Activated CD4-positive, alpha-beta T cell treated with anti-CD3 and anti-CD28 coated beads, Interleukin-2, amount 50 U/mL, for 1 hour (primary cell): ENCODE measurements at regions not wholly inside any gene's neighbourhood (a gene's known extent, or its start where the extent isn't known, plus 50 kb on each side); places are given as distances from the start of the nearest gene placed in this dataset.

Experiments
- DNase-seq: peaks from one replicate; pipeline ENCODE4 v3.0.0-alpha.2; 2020

GRCh38 chr12:90020436-90020835 lies 311.8 kb upstream of the ATP2B1 start:
- no peak for DNase-seq

DNA sequence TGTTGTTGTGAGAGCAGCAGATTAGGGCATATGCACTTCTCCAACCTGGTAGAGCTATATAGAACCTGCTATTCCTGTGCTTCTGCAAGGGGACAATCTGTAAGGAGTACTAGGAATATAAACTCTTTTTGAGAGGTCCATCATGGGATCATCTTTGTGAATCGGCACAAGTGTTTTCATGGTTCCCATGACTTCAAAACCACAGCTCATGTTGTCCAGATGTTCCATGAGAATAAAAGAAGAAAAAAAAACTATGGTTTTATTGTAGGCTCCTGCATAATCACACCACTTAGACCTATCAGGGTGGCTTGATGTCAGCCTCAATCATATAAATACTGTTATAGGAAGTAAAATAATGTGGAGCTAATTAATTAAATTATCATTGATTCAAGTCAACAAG lies 311.4 kb upstream of the ATP2B1 start:
- DNase-seq, result no peak

DNA sequence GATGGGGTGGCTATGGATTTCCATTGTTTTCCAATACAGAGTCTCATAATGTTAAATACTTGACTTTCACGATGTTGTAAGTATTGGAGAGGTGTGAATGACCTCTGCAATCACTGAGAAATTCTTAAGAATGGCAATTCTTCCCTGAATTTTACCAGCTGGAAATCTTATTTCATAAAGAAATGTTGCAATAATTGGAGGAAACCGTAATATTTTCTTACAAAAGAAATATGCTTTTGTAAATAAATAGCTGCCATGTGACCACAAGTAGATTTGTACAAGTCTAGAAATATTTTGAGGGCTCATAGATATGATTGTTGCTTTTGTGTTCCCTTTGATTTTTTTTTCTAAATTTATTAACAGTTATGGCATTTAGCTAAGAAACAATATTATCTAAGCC lies 308.7 kb upstream of the ATP2B1 start:
- no peak for DNase-seq

GRCh38 chr12:90015228-90015627 lies 306.6 kb upstream of the ATP2B1 start:
- DNase-seq, result no peak

DNA sequence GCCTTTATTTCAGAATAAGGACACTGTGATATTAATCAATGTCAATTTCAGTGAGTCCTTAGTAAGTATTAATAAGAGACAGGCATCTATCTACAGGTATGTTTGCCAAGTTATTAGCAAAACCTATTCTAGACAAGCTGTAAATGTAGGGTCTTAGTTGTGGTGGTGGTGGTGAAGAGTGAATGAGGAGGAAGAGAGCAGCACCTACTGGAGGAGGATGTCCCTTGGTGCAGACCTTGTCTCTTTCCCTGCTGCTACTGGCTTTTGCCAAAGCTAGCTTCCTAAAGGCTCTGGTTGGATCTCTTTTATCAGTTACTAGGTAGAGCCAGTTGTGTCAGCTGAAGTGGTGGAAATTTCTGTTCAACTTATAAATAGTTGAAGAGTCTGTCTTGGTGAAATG lies 304.8 kb upstream of the ATP2B1 start:
- no peak for DNase-seq

GRCh38 chr12:90010089-90010488 lies 301.5 kb upstream of the ATP2B1 start:
- no peak for DNase-seq

GRCh38 chr12:90008277-90008676 lies 299.6 kb upstream of the ATP2B1 start:
- no peak for DNase-seq

DNA sequence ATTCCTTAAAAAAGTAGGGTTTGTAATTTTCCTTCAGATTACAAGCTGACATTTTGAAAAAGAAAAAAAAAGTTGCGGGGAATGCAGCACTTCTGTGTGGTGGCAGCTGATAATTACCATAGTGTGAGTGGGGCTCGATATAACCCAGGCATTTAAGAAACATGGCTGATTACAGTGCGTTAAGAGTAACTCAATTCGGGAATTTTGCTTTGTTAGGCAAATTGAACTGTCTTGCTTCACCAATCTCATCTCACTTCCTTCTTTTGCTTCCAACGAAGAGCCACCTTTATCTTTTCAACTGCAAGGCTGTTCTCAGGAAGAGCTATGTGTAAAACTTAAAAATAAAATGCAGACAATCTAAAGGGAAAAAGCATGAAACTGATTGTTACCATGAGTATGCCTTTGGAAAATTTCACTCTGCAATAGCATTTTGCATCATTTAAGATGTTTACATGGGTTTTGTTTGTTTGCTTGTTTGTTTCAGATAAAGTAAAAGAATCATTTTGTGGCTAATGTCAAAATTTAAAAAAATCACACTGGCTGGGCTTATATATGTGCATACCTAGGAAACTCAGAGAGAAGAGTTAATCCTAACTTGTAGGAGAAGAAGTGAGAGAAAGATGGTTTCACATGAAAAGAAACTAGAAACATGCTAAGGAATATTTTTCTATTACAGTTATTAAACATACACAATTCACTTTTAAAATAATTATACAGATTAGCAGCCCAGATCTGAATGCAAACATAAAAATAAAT lies 295.9 kb upstream of the ATP2B1 start:
- no peak for DNase-seq

GRCh38 chr12:90003688-90004087 lies 295.1 kb upstream of the ATP2B1 start:
- DNase-seq, result no peak

DNA sequence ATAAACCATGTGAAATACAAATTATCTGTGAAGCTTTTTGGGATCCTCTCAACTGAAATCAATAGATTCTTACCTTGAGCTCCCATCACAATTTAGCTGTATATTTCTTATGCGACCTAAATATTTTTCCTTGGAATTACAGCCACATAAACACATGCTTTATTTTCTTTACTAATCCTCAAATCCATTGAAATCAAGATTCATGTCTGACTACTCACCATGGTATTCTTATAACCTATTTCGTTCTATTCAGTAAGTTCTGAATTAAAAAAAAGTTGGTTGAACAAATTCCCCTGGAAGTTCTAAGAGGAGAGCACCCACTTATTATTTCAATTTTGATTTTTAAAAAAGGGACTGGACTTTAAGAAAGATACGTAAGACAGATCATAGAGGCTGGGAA lies 292.1 kb upstream of the ATP2B1 start:
- no peak for DNase-seq

DNA sequence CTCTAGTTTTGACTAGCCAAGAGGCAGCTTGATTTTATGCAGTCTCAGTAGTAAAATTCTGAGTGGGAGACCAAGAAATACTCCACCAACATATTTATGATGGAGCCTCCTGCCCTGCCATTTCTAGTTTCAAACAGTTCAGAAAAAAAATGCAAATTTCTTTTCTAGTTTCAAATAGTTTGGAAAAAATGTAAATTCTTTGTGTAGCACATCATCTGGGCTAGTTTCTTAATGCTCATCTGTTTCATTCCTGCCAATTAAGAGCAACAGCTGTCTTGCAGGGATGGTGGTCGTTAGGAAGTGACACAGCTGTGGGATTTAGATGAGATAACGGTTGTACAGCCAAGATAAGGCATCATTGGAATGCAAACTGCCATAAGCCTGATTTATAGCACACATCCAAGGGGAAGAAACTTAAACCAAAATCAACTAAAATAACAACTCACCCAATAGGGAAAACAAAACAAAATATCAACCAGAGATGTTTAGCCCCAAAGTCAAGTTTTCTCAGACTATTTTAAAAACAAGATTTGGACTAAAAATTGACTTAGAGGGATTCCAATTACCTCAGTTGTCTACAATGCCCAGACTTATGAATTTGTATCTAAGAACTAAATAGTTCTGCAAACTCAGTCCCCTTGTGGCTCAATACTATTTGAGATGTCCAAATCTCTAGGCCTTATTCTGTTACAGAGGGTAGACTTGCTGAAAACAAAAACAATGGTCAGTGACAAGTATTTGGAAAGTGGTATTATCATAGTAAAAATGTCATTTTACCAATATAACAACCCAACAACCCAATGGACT lies 291.3 kb upstream of the ATP2B1 start:
- DNase-seq, result no peak

- no peak for DNase-seq
Measured at GRCh38 chr12:89995870-89996269, 287.2 kb upstream of the ATP2B1 start.

DNA sequence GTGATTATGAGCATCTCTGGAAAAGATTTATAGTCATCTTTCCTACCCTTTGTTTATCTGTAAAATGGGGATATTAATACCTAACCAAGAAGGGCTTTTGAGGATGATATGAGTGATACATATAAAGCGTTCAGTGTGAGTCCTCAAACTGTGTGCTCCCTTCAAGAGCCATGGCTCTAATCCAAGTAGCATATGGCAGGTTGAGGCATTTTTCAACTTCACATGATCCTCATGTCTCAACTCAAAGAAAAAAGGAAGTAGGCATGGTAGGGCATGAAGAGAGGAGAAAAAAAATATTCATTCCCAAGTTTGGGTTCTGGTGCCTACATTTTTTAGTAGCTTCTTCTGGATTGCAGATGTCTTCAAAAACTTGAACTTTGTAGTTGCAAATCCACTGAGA lies 286.3 kb upstream of the ATP2B1 start:
- no peak for DNase-seq

- no peak for DNase-seq
Measured at GRCh38 chr12:89993632-89994031, 285.0 kb upstream of the ATP2B1 start.

- DNase-seq, result no peak
Measured at GRCh38 chr12:89992668-89993451, 284.2 kb upstream of the ATP2B1 start.

GRCh38 chr12:89991807-89992590 lies 283.4 kb upstream of the ATP2B1 start:
- DNase-seq, result no peak

DNA sequence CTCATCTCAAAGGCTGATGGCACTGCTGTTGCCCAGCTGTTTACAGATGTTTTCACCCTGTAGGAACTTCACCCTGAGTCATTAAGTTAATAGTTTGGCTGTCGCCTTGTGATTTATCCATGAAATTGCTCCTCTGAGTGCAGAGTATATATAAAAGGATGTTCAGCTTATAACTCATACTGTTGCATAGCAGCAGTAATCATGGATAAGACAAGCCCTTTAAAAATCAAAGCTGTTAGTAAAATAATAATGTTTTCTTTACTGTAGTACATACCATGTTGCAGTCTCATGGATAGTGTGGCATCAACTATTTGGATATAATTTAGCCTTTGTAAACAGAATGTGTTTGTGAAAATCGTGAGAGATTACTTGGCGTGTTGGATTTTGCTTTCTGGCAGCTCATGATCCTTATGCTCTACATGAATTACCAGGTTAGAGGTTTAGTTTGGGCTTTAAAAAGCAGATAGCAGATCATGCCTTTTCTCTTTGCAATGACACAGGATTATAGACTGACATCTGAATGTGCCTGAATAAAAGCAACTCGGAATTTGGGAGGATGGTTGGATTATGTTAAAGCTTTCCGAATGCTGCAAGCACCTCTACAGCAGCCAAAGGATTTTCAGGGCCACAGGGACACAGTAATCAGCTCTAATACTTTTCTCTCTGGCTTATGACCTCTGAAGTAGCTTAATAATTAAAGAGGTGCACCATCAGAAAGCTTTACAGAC lies 279.7 kb upstream of the ATP2B1 start:
- DNase-seq, result no peak

DNA sequence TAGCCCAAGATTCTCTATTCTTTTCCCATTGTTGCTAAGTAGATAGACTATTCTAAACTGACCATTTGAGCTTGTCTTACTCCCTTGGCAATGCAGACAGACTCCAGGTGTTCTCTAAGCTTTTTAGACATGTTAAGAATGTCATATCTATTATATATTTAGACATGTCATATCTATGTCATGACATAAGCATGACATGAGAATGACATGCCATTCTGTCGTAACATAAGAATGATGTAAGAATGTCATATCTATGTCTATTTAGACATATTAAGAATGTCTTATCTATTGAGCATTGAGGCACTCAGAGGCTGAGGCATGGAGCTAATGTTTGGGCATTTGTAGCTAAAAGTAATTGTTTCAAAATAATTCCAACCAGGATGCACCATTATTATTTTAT lies 277.3 kb upstream of the ATP2B1 start:
- DNase-seq, result no peak

DNA sequence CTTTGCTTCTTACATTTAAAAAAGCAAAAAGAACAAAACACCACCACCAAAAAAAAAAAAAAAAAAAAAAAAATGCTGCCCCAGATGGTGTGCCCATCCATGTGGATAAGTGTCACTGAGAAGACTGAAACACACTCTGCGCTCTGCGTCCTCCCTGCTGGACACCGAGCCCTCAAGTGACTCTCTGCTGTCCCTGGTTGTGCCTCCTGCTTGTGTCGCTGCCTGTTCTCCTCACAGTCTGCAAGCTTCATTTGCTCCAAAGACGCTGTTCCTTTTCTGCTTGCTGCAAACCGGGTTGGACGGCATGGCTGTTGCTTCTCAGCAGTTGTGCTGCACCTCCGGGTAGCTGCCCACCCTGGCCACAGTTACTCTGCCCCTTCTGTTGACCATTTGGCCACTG lies 276.2 kb upstream of the ATP2B1 start:
- no peak for DNase-seq

DNA sequence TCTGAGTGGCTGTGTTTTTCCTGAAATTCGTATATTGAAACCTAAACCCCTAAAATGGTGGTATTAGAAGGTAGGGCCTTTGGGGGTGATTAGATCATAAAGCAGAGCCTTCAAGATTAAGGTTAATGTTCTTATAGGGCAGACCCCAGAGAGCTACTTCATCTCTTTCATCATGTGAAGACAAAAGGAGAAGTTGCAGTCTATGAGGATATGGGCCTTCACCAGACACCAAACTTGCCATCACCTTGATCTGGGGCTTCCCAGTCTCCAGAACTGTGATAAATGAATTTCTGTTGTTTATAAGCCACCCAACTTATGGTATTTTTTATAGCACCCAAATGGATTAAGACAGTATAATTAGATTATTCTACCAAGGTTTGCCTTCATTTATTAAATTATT lies 275.0 kb upstream of the ATP2B1 start:
- DNase-seq, result no peak

- DNase-seq, result no peak
Measured at GRCh38 chr12:89980236-89980635, 271.6 kb upstream of the ATP2B1 start.

- DNase-seq, result no peak
Measured at GRCh38 chr12:89977405-89978085, 268.9 kb upstream of the ATP2B1 start.
